ENCODE measurements at regions not wholly inside any gene's neighbourhood (a gene's known extent, or its start where the extent isn't known, plus 50 kb on each side); places are given as distances from the start of the nearest gene placed in this dataset.

GRCh38 chr18:45290364-45290763 is 324.9 kb upstream of the SLC14A2 start:
- Histone ChIP-seq H3K4me1 (ENCODE audit: control insufficient read depth, extremely low read depth, insufficient read depth, low read length) (no peaks in the 10 kb centered on the region), H3K4me3 (ENCODE audit: control insufficient read depth in 2 of 3, extremely low read depth in 1 of 3, insufficient read depth in 2 of 3, low read depth in 1 of 3, low read length in 3 of 3) (no peak overlapping the region), H3K9me3 (ENCODE audit: control insufficient read depth, low read depth, low read length) (no peaks in the 10 kb centered on the region), H3K36me3 (ENCODE audit: control insufficient read depth in 2 of 2, extremely low read depth in 1 of 2, insufficient read depth in 2 of 2, low read length in 2 of 2) (no peaks in the 10 kb centered on the region), H4K20me1 (ENCODE audit: control insufficient read depth, extremely low read depth, insufficient read depth, low read length) (no peaks in the 10 kb centered on the region), H3K9me1 (ENCODE audit: control insufficient read depth, extremely low read depth, insufficient read depth, low read length) (no peaks in the 10 kb centered on the region), H2AFZ (ENCODE audit: control insufficient read depth, low read length) (no peak overlapping the region), H3K27ac (ENCODE audit: control insufficient read depth, insufficient read depth, low read length) (no peak overlapping the region), H3K9ac (ENCODE audit: control insufficient read depth, extremely low read depth, insufficient read depth, low read length) (no peak overlapping the region), H3K27me3 (ENCODE audit: control insufficient read depth, extremely low read depth, insufficient read depth, low read length) (peaks cover 3% of the 10 kb centered on the region), H3K79me2 (ENCODE audit: control insufficient read depth, insufficient read depth, low read length) (no peaks in the 10 kb centered on the region), H3K4me2 (ENCODE audit: control insufficient read depth, extremely low read depth, insufficient read depth, low read depth, low read length) (no peak overlapping the region)
- no peak for DNase-seq (ENCODE audit: low read depth, low spot score)
- TF ChIP-seq CTCF (optimal IDR thresholded peaks at IDR 0.05 in 1 of 3, IDR thresholded peaks at IDR 0.05 in 1 of 3, conservative IDR thresholded peaks at IDR 0.05 in 1 of 3; ENCODE audit: extremely low read depth in 1 of 3, insufficient read depth in 2 of 3, low read length in 3 of 3) = no peak
- TF ChIP-seq EZH2 (IDR thresholded peaks at IDR 0.05; ENCODE audit: low read length) = no peak
- FAIRE-seq = no peak
- dilution Hi-C loops (cut with MboI; ENCODE audit: extremely low pct_ligation_motif_present, low sequenced_read_pairs) = no loop called here

GRCh38 chr18:45291621-45292615 is 323.4 kb upstream of the SLC14A2 start:
- Histone ChIP-seq H3K79me2 (ENCODE audit: control insufficient read depth, insufficient read depth, low read length) (no peaks in the 10 kb centered on the region), H3K27me3 (ENCODE audit: control insufficient read depth, extremely low read depth, insufficient read depth, low read length) (peaks cover 3% of the 10 kb centered on the region), H3K36me3 (ENCODE audit: control insufficient read depth in 2 of 2, extremely low read depth in 1 of 2, insufficient read depth in 2 of 2, low read length in 2 of 2) (no peaks in the 10 kb centered on the region), H3K9me1 (ENCODE audit: control insufficient read depth, extremely low read depth, insufficient read depth, low read length) (no peaks in the 10 kb centered on the region), H3K4me1 (ENCODE audit: control insufficient read depth, extremely low read depth, insufficient read depth, low read length) (no peaks in the 10 kb centered on the region), H2AFZ (ENCODE audit: control insufficient read depth, low read length) (no peak overlapping the region), H3K4me3 (ENCODE audit: control insufficient read depth in 2 of 3, extremely low read depth in 1 of 3, insufficient read depth in 2 of 3, low read depth in 1 of 3, low read length in 3 of 3) (no peak overlapping the region), H3K27ac (ENCODE audit: control insufficient read depth, insufficient read depth, low read length) (no peak overlapping the region), H3K4me2 (ENCODE audit: control insufficient read depth, extremely low read depth, insufficient read depth, low read depth, low read length) (no peak overlapping the region), H3K9me3 (ENCODE audit: control insufficient read depth, low read depth, low read length) (no peaks in the 10 kb centered on the region), H3K9ac (ENCODE audit: control insufficient read depth, extremely low read depth, insufficient read depth, low read length) (no peak overlapping the region), H4K20me1 (ENCODE audit: control insufficient read depth, extremely low read depth, insufficient read depth, low read length) (no peaks in the 10 kb centered on the region)
- FAIRE-seq (no peak), DNase-seq (ENCODE audit: low read depth, low spot score) (no peak)
- dilution Hi-C loops (cut with MboI; ENCODE audit: extremely low pct_ligation_motif_present, low sequenced_read_pairs) = no loop called here
- TF ChIP-seq EZH2 (IDR thresholded peaks at IDR 0.05; ENCODE audit: low read length) (no peak), CTCF (optimal IDR thresholded peaks at IDR 0.05 in 1 of 3, IDR thresholded peaks at IDR 0.05 in 1 of 3, conservative IDR thresholded peaks at IDR 0.05 in 1 of 3; ENCODE audit: extremely low read depth in 1 of 3, insufficient read depth in 2 of 3, low read length in 3 of 3) (no peak)
